Prostate gland (tissue), 2 donors: ENCODE measurements at regions not wholly inside any gene's neighbourhood (a gene's known extent, or its start where the extent isn't known, plus 50 kb on each side); places are given as distances from the start of the nearest gene placed in this dataset.

Experiments
- POLR2A ChIP-seq: fragments of 450-650 bp; IDR thresholded peaks from one replicate; pipeline ENCODE4 v1.6.1; 2016; ENCODE audit warnings: antibody characterized with exemption, mild to moderate bottlenecking
- TF ChIP-seq, protein P1 (sequence below), 4 experiments: fragments of 200-600 bp in 2 of 4; fragments of 450-650 bp in 2 of 4; sonication (generic) in 2 of 4; IDR thresholded peaks; 1 replicate in 3 of 4; 2 replicates in 1 of 4; pipeline ENCODE4 v1.5.1; 2016 to 2019; ENCODE audit warnings: antibody characterized with exemption in 4 of 4, mild to moderate bottlenecking in 2 of 4, moderate library complexity in 2 of 4

DNA sequence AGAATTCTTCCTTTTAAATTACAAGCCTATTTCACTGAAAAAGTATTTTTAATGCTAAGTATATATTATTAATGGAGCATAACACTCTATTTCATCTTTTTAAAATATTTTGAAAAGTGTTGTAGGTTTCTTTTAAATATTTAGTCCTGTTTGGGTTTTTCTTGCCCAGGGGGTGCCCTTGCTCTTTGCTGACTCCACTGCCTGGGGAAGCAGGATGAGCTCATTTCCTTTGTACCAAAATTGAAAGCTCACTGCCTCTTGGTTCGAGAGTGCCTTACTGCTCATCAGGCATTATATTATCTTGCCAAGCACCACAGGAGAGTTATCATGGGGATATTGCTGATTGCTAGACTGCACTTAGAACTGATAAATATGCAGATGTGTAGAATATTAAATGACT, 819.2 kb downstream of the PCDH18 start:
- TF ChIP-seq POLR2A = no peak
- TF ChIP-seq, protein P1, sequence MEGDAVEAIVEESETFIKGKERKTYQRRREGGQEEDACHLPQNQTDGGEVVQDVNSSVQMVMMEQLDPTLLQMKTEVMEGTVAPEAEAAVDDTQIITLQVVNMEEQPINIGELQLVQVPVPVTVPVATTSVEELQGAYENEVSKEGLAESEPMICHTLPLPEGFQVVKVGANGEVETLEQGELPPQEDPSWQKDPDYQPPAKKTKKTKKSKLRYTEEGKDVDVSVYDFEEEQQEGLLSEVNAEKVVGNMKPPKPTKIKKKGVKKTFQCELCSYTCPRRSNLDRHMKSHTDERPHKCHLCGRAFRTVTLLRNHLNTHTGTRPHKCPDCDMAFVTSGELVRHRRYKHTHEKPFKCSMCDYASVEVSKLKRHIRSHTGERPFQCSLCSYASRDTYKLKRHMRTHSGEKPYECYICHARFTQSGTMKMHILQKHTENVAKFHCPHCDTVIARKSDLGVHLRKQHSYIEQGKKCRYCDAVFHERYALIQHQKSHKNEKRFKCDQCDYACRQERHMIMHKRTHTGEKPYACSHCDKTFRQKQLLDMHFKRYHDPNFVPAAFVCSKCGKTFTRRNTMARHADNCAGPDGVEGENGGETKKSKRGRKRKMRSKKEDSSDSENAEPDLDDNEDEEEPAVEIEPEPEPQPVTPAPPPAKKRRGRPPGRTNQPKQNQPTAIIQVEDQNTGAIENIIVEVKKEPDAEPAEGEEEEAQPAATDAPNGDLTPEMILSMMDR (IDR thresholded peaks at IDR 0.05) = no peak
